Peyer's patch (tissue), 4 donors: ENCODE measurements at regions not wholly inside any gene's neighbourhood (a gene's known extent, or its start where the extent isn't known, plus 50 kb on each side); places are given as distances from the start of the nearest gene placed in this dataset.

Experiments used
- DNase-seq, 3 donors: peaks; one replicate each; pipeline ENCODE4 v3.0.0-alpha.2; 2017 to 2019
- H3K27ac ChIP-seq, 4 donors: fragments of 200-600 bp; sonication (generic); one replicate each; pipeline ENCODE4 v1.5.1; 2016 to 2019
- H3K27me3 ChIP-seq, 2 donors: fragments of 200-600 bp; sonication (generic); one replicate each; pipeline ENCODE4 v1.5.1; 2019
- H3K36me3 ChIP-seq, 3 donors: fragments of 200-600 bp; sonication (generic); one replicate each; pipeline ENCODE4 v1.5.1; 2016 to 2019
- H3K4me1 ChIP-seq, 4 donors: fragments of 200-600 bp; sonication (generic); one replicate each; pipeline ENCODE4 v1.5.1; 2016 to 2019
- H3K4me3 ChIP-seq, 4 donors: fragments of 200-600 bp; sonication (generic); 1 replicate in 3 of 4; 2 replicates in 1 of 4; pipeline ENCODE4 v1.5.1; 2016 to 2019; ENCODE audit warnings: mild to moderate bottlenecking in 1 of 4
- H3K9me3 ChIP-seq, 4 donors: fragments of 200-600 bp; sonication (generic); one replicate each; pipeline ENCODE4 v1.5.1; 2016 to 2019; ENCODE audit warnings: mild to moderate bottlenecking in 1 of 4
- POLR2A ChIP-seq, 2 donors: fragments of 450-650 bp; IDR thresholded peaks; one replicate each; pipeline ENCODE4 v1.5.1; 2017; ENCODE audit warnings: antibody characterized with exemption in 2 of 2, mild to moderate bottlenecking in 2 of 2, moderate library complexity in 2 of 2
- TF ChIP-seq, protein P1 (sequence below), 6 experiments: fragments of 450-650 bp in 4 of 6; fragments of 200-600 bp in 2 of 6; sonication (generic) in 1 of 6; IDR thresholded peaks; one replicate each; pipeline ENCODE4 v1.5.1; 2017 to 2019; ENCODE audit warnings: antibody characterized with exemption in 6 of 6, mild to moderate bottlenecking in 3 of 6, moderate library complexity in 1 of 6

DNA sequence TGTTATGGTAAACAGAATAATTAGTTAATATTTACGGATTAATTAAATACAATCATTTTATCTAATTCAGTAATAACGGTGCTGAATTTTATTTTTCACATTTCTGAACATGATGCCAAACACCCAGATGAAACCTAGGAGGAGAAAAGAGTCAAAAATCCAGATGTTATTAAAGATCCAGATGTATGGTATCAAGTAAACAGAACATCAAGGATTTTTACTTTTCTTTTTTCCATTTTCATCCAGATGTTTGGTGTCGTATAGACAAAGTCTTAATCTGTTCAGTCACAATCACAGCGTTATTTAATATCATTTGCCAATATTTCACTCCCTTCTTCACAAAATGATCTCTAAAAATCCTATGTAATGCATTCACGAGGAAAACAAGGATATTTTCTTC is 64.0 kb upstream of the NR2F2 start:
- Histone ChIP-seq H3K27ac (no peak overlapping the region), H3K36me3 (no peaks in the 10 kb centered on the region), H3K9me3 (no peaks in the 10 kb centered on the region), H3K4me1 (no peaks in the 10 kb centered on the region), H3K27me3 (no peaks in the 10 kb centered on the region), H3K4me3 (no peak overlapping the region)
- TF ChIP-seq, protein P1, sequence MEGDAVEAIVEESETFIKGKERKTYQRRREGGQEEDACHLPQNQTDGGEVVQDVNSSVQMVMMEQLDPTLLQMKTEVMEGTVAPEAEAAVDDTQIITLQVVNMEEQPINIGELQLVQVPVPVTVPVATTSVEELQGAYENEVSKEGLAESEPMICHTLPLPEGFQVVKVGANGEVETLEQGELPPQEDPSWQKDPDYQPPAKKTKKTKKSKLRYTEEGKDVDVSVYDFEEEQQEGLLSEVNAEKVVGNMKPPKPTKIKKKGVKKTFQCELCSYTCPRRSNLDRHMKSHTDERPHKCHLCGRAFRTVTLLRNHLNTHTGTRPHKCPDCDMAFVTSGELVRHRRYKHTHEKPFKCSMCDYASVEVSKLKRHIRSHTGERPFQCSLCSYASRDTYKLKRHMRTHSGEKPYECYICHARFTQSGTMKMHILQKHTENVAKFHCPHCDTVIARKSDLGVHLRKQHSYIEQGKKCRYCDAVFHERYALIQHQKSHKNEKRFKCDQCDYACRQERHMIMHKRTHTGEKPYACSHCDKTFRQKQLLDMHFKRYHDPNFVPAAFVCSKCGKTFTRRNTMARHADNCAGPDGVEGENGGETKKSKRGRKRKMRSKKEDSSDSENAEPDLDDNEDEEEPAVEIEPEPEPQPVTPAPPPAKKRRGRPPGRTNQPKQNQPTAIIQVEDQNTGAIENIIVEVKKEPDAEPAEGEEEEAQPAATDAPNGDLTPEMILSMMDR (IDR thresholded peaks at IDR 0.05), result no peak
- no peak for TF ChIP-seq POLR2A (IDR thresholded peaks at IDR 0.05)
- no peak for DNase-seq

DNA sequence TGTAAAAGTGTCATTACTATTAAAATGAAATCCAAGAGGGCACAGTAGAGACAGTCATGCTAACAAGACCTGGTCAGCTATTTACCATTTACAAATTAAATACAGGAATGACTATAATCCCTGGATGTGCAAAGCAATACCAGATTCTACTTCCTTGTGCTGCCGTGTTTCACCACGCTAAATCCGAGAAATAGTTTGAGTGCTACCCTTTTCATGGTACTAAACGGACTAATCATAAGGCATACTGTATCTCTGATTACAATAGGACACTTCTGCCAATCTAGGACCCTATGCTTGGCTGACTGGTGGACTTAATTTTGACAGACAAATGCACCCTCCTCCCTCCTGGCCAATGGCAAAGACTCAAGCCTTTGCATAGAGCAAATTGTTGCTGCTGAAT is 63.0 kb upstream of the NR2F2 start:
- Histone ChIP-seq H3K4me1 (no peaks in the 10 kb centered on the region), H3K27ac (no peak overlapping the region), H3K4me3 (no peak overlapping the region), H3K27me3 (no peaks in the 10 kb centered on the region), H3K9me3 (no peaks in the 10 kb centered on the region), H3K36me3 (no peaks in the 10 kb centered on the region)
- TF ChIP-seq, protein P1 (IDR thresholded peaks at IDR 0.05), result no peak
- no peak for TF ChIP-seq POLR2A (IDR thresholded peaks at IDR 0.05)
- no peak for DNase-seq

DNA sequence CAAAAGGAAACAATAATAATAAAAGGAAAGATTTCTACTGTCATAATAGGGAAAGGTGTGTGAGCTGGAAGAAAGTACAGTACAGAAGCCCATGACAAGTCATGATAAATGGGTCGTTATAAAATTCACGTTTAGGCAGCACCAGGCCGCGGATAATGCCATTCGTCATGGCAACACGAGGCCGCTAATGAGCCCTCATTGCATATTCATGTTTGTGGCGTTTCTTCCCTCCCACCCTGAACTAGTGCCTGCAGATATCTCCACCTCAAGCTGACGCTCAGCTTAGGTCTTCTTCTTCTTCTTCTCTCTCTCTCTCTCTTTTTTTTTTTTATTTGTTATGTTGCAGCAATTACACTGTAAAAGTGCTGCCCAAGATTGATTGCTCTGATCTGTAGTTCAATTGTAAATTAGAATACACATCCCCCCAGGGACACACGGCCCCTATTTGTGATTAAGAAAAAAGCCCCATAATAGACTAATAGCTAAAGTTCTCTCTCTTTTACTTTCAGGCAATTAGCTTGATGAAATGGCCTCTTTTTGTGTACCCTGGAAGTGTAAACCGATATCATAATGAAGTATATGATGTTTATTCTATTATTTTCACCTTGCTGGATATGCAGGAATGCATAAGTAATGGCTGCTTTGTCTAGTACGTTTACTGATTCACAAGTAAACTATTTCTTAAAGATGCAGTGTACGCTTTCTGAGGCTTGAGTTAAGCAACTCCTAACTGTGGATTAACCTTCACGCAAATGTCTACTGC is 61.9 kb upstream of the NR2F2 start:
- Histone ChIP-seq H3K4me3 (no peak overlapping the region), H3K4me1 (no peaks in the 10 kb centered on the region), H3K9me3 (no peaks in the 10 kb centered on the region), H3K27me3 (no peaks in the 10 kb centered on the region), H3K27ac (no peak overlapping the region), H3K36me3 (no peaks in the 10 kb centered on the region)
- no peak for DNase-seq
- TF ChIP-seq, protein P1 (IDR thresholded peaks at IDR 0.05), result no peak
- no peak for TF ChIP-seq POLR2A (IDR thresholded peaks at IDR 0.05)

DNA sequence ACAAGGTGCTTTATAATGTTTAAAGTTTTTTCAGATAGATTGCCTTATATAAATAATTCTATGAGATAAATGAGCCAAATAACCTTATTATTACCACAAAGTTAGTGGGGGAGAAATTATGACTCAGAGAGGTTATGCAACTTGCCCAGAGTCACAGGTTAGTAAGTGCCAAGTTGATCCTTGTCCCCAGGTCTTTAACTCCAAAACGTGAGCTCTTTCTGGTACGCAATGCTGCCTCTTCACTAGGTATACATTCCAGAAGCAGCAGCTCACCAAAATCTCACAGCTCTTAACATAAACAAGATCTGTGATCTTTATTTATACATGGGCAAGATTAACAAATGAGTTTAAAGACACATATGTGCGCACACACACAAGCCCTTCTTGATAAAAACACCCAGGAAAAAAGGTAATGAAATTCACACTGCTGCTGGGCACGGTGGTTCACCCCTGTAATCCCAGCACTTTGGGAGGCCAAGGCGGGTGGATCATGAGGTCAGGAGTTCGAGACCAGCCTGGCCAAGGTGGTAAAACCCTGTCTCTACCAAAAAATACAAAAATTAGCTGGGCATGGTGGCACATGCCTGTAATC is 59.8 kb upstream of the NR2F2 start:
- TF ChIP-seq, protein P1 (IDR thresholded peaks at IDR 0.05), result no peak
- TF ChIP-seq POLR2A (IDR thresholded peaks at IDR 0.05), result no peak
- DNase-seq, result no peak
- no peak overlapping the region for H3K27ac ChIP-seq

DNA sequence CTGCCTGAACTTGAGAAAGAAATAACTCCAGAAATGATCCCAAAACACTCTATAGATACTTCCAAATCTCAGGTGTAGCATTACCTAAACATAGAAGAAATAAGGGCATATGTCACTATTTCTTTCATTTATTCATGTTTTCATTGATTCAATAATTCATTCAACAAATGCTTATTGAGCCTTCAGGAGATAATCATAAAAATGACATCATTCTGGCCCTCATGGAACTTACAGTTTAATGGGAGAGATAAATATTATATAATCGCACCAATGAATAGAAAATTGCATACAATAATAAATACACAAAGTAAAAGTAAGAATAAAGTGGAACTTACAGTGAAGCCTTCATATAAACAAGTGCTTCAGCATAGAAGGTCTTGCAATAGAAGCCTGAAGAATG is 58.1 kb upstream of the NR2F2 start:
- no peak for DNase-seq
- Histone ChIP-seq H3K36me3 (no peaks in the 10 kb centered on the region), H3K27ac (no peak overlapping the region), H3K9me3 (no peaks in the 10 kb centered on the region), H3K4me1 (no peaks in the 10 kb centered on the region), H3K27me3 (no peaks in the 10 kb centered on the region), H3K4me3 (no peak overlapping the region)
- TF ChIP-seq, protein P1 (IDR thresholded peaks at IDR 0.05), result no peak
- no peak for TF ChIP-seq POLR2A (IDR thresholded peaks at IDR 0.05)

More for the DNA sequence above, 59.8 kb upstream of the NR2F2 start:
- H3K4me1 ChIP-seq, result no peaks in the 10 kb centered on the region
- H3K4me3 ChIP-seq, result no peak overlapping the region
- no peaks in the 10 kb centered on the region for H3K9me3 ChIP-seq
- no peaks in the 10 kb centered on the region for H3K36me3 ChIP-seq
- no peaks in the 10 kb centered on the region for H3K27me3 ChIP-seq
